NB4 (cell line): ENCODE measurements at regions not wholly inside any gene's neighbourhood (a gene's known extent, or its start where the extent isn't known, plus 50 kb on each side); places are given as distances from the start of the nearest gene placed in this dataset.

Source experiments
- DNase-seq: peaks from one replicate; pipeline ENCODE4 v3.0.0; 2010; ENCODE audit warnings: low read depth
- H3K4me3 ChIP-seq: one replicate; pipeline ENCODE4 v1.5.1; 2011; ENCODE audit warnings: mild to moderate bottlenecking, low read depth, low read length, moderate library complexity
- CTCF ChIP-seq: IDR thresholded peaks from one replicate; pipeline ENCODE4 v1.5.1; 2012; ENCODE audit warnings: low read depth, low read length
- MAX ChIP-seq: IDR thresholded peaks from 2 replicates; pipeline ENCODE4 v1.6.1; 2011; ENCODE audit warnings: low read depth, low read length
- MYC ChIP-seq: IDR thresholded peaks from 2 replicates; pipeline ENCODE4 v1.6.1; 2011; ENCODE audit warnings: low read depth, low read length
- POLR2A ChIP-seq: IDR thresholded peaks from 2 replicates; pipeline ENCODE4 v1.6.1; 2011; ENCODE audit warnings: mild to moderate bottlenecking; ENCODE audit not compliant: insufficient read length; ENCODE audit errors: extremely low read depth

- TF ChIP-seq POLR2A (no peak), MAX (no peak), CTCF (no peak), MYC (no peak)
- DNase-seq: no peak
Measured at GRCh38 chr4:38591617-38592337, 72.2 kb upstream of the KLF3 start.

GRCh38 chr4:38598489-38598888 lies 65.5 kb upstream of the KLF3 start:
- DNase-seq: no peak
- TF ChIP-seq MYC: no peak
- no peak for TF ChIP-seq CTCF
- no peak for TF ChIP-seq MAX
- TF ChIP-seq POLR2A: no peak
- no peak overlapping the region for H3K4me3 ChIP-seq

More at GRCh38 chr4:38591617-38592337, 72.2 kb upstream of the KLF3 start:
- H3K4me3 ChIP-seq: no peak overlapping the region

- peak; percentile 45 for DNase-seq
- TF ChIP-seq MYC (no peak), MAX (no peak), POLR2A (no peak), CTCF (peak; percentile 4)
- no peak overlapping the region for H3K4me3 ChIP-seq
Measured at GRCh38 chr4:38600575-38600974, 63.4 kb upstream of the KLF3 start.

- TF ChIP-seq CTCF: no peak
- TF ChIP-seq MAX: no peak; the same call in 1 of the 2 replicates
- peak; percentile 55; the same call in 1 of the 2 replicates for TF ChIP-seq MYC
- TF ChIP-seq POLR2A: no peak
- no peak overlapping the region for H3K4me3 ChIP-seq
- DNase-seq: peak; percentile 67
Measured at GRCh38 chr4:38601244-38601915, 62.6 kb upstream of the KLF3 start.

- DNase-seq: no peak
- H3K4me3 ChIP-seq: no peak overlapping the region
- no peak for TF ChIP-seq POLR2A
- no peak for TF ChIP-seq MYC
- TF ChIP-seq CTCF: no peak
- TF ChIP-seq MAX: no peak
Measured at GRCh38 chr4:38601916-38602291, 62.1 kb upstream of the KLF3 start.
